ENCODE measurements at regions not wholly inside any gene's neighbourhood (a gene's known extent, or its start where the extent isn't known, plus 50 kb on each side); places are given as distances from the start of the nearest gene placed in this dataset.

DNA sequence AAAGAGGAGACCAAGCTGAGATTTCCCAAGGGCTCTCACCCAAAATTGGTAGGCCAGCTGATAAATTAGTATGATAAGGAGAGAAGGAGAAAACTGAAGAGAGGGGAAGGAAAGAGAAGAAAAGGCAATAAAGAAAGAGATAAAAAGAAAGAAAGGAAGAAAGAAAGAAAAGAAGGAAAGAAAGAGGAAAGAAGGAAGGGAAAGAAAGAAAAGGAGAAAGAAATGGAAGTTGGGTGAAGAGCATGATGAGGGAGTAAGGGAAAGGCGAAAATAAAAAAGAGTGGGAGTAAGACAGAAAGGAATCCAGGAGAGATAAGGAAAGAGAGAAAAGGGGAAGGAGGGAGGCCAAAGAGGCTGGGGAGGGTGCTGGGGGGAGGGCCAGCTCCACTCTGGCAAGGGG is 95.4 kb downstream of the MRM1 start:
- DNase-seq = no peak

DNA sequence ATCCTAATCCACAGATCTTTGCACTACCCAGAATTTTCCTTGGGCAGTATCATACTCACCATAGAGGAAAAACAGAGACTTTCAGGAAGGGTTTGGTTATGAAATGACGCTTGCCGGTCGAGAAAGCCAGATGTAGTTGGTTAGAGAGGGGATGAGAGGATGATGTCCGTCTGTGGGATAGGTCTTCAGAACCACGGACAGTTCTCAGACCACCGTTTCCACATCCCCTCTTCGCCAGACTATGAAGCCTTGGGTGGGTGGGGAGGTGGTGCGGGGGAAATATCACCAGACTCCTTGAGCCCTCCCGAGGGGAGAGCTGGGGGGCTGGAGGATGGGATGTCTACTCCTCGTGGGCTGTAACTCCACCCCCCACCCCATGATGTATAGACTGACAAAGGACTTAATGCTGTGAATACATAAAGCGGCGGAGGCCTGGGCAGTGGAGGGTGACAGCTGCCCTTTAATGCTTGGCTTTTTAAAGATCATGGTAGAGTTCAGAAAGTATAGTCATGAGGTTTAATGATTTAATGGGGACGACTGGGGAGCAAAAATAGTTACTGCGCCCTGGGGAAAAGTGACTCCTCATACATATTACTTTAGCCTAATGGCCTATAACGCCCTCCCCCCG is 96.6 kb downstream of the MRM1 start:
- no peak for DNase-seq

DNA sequence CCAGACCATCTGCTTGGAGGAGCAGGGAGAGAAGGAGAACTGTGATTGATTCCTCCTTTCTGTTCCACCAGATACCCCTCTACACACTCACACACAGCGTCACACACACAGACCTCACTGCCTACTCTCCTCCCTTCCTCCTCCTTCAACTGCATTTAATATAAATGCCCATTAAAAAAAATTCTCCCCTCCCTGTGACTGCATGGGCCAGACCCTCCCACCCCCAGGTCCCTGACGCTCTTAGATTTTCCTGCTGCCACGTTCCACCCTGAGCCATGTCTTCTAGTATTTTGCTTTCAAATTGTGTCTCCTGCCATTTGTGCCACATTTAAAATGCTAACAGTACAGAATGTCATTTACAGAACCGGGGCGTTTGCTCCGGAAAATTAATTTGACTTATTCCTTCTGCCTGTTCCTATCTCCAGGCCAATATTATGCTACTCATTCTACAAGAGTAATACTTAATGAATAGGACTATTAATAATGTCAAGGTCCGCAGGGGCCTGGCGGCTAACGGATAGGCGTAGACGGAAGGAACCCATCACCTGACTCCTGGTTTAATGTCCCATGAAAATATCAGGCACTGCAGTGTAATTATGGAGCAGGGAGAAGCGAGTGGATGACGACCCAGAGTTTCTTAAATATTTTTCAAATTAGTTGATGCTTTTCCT is 100.2 kb downstream of the MRM1 start:
- DNase-seq = no peak

DNA sequence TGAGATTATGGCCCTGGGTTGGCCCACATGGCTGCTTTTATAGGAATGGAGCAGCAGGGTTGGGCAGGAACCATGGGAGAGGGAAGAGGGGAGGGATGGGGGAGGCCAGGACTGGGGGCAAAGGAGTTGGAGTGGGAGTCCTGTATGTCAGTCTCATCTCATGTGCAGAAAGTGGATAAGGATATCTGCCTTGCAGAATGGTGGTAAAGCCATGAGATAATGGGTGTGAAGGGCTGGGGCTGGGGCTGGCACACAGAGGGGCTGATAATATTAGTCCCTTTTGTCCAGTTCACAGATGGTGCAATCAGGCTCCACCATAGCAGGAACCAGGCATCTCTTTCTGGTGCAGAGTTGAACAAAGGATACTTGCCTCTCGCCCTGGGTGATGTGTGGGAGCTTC is 101.3 kb downstream of the MRM1 start:
- no peak for DNase-seq

DNA sequence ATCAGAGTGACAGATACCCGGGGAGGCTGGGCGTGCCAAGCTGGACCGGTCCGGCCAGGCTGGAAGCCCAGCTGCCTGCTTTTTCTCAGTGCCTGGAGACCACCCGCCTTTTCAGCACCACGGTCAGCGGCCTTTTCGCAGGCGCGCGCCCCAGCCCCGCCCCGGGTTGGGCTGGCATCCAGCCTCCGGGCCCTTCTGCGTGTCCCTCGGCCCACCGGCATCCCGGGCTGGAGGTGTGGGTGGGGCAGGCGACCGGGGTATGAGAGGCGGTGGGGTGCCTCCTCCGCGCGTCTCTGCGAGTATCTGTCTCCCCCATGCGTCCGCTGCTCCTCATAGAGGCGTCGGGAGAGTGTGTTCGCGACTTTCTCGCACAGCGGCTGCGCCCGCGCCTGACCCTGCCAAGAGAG is 102.5 kb downstream of the MRM1 start:
- peak; percentile 58 for DNase-seq

DNA sequence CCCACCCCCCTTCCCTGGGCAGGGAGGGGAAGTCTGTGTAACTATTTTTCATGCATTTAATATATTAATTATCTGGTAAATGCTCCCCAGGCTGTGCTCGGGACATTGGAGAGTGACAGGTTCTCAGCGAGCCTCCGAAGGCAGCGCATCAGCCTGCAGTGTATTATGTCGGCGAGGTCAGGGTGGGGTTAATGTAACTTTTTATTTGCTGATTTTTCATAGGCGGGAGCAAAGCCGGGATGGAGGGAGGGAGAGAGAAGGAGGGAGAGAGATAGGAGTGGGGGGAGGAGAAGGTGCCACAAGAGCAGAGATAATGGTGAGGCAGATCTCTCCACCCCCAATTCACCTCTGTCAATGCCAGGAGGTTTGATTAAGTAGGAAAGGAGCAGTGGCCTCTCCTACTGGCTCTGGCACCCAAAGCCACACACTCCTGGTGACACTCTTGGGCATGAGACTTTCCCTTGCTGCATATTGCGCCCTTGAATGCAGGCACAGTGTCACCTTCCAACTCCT is 104.0 kb downstream of the MRM1 start:
- DNase-seq = no peak

DNA sequence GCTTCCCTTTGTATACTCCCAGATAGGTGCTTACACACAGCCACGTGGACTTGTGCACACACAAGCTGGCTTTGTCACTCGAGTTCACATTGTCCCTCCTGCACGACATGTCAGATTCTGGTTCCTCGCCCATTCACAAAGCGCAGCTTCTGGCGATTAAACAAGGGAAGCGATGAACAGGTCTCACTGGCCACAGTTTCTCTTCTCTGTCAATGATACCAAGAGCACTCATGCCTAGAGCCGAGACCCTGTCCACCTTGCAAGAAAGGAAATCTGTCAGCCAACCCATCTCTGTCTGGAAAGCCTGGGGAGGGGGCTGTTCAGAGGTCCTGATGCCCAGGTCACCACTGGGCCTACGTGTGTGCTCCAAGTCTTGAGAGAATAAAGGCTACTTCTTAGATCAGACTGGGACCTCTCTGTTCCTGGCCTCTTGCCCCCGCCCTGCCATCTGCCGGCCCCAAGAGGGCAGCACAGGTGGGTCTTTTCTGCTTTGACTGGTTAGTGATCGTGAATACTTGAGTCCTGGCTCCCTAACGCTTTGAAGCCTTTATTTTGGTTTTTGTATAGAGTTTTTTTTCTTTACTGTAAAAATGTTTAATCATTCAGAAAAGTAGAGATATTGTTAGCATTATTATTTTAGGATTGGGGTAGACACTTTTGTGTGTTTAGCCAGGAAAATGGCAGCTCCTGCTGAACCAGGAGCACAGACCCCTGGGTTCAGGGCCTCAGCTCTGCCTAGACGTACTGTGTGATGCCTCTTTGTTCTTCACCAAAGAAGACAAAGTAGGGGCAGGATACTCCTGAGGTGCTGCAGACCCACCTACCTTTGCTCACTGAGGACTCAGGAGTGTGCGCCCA is 104.7 kb downstream of the MRM1 start:
- DNase-seq = peak; percentile 53

DNA sequence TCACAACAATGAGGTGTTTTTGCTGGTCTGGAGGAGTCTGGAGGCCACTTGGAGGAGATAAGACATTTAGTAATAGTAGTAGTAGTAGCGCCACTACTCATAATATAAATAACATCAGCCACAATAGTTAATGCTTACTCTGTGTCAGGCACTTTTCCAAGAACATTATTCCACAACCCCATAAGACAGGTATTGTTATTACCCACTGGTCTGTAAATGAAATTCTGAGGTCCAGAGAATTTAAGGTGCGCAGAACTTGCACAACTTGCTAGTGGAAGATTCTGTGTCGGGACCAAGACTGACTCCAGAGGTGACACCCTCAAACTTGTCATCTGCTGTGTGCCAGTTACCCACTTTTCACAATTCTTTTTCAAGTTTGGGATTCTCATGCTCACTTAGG is 106.5 kb downstream of the MRM1 start:
- no peak for DNase-seq

DNA sequence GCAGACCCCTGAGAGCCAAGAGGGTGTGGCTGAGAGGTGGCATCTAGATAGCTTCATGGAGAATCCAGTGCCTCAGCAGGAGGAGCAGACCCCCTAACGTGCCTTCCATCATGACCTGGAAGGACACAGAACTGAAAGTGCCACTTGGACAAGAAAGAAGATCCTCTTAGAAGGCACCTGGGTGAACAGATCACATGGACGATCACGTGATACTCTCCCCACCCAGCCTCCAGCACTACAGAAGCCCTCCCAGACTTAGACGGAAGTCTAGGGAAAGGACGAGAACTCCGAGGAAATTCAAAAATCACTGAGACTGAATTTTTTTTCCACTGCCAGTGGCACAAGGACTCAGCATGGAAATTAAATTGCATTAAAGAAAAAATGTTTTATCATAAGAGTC is 113.4 kb downstream of the MRM1 start:
- no peak for DNase-seq

DNA sequence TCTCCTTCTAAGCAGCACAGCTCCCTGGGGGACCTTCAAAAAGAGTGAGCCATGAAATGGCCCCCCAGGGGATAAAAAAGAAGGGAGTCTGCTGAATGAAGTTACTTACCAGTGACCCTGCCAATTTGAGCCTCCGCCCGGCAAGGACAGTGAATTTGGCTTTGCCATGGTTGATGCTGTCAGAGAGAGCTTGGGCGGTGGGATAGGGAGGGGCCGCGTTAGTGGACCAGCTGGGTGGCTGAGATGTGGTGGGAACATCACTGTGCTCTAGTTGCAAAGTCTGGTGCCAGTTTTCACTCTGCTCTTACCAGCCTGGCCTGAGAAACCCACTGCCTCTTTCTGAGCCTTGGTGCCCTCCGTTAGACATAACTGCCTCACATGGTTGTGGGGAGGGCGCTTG is 114.6 kb downstream of the MRM1 start:
- no peak for DNase-seq

DNA sequence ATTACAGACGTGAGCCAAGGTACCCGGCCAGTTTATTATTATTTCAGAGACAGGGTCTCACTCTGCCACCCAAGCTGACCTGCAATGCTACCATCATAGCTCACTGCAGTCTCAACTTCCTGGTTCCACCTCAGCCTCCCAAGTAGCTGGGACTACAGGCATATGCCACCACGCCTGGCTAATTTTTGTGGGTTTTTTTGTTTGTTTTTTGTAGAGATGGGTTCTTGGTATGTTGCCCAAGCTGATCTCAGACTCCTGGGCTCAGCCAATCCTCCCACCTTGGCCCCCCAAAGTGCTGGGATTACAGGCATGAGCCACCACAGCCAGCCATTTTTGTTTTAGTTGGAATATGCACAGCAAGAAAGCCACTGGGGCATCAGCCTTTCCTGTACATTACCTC is 115.7 kb downstream of the MRM1 start:
- DNase-seq = no peak

DNA sequence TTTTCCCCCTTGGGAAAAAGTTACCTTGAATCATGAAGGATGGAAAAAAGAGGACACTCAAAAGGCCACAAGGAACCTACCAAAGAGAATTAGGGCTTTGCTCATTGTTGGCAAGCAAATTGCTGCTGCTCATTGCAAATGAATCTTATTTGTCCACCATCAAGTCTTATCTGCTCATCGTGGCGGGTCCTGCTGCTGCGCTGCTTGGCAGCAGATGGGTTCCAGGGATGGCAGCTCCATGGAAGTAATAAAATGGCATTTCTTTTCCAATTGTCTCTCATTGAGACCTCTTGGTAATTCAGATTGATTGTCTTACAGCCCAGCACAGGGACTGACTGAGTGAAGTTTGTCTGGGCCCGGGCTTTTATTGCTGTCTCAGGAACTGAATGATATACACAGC is 118.7 kb downstream of the MRM1 start:
- no peak for DNase-seq

DNA sequence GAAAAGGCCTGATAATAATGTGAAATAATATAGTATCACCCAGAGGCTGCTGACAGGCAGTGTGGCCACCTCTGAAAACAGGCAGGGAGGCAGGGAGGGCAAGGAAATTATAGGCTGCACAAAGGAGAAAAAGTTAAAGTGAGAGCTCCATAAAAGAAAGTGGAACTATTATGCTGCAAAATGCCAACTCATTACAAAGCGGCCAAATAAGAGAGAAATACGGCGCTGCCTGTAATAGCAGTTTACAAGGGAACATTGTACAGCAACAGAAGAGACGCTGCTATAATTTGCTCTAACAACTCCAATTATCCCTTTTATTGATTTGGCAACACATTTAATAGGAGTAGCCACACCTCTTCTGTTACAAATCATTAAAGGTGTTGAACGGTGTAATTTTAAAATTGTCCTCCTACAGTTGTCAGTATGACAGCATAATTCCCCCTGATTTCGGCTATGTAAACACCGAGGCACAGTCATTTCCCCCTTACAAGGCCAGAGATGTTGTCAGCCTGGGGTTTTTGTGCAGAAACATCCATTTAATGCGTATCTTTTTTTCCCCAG is 120.3 kb downstream of the MRM1 start:
- DNase-seq = no peak

DNA sequence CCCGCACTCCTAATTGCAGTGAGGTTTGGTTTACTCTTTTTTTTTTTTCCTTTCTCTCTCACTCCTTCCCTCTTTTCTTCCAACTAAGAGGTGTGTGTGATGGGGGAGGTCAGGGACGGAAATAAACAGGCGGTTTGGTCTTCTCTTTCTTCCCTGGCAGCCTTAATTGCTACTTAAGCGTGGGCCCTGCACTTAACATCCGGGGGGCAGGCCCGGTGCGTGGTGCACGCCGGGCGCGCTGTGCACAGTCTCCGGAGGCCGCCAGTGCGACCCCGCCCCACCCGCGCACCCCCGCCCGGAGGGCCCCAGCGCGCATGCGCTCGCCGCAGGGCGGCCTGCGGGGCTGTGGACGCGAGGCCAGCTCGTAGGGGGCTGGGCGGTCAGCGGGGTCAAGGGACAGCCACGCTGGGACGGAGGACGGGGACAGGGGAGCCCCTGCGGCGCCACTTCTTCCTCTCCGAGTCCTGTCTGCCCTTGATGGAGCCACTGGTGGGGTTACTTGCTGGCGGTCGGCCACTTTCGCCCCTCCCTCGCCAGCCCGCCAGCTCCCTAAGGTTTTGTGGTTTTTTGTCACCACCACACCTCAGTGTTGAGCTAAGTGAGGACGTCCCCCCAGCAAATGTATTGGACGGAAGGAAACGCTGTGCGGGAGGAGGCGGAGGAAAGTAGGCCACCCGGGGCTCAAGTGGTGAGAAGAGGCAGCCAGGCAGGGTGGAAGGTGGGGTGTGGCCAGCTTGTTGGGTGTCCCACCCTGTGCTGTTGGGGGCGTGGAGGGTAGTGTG is 120.9 kb downstream of the MRM1 start:
- DNase-seq = peak; percentile 82

DNA sequence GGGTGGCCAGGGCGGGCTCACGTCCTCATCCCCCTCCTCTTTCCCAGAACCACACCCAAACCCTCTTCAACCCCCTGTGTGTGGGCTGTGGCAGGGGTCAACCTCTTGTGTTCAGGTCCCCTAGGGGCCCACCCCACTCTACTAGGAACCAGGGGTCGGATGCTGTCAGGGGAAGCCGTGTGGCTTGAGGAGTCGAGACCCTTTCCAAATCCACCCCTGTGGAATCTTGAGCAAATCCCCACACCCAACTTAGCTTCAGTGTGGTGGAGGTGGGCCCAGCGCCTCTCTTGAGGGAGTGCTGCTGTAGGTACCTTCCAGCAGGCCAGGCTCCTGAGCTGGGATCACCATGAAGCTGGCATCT is 121.5 kb downstream of the MRM1 start:
- no peak for DNase-seq

DNA sequence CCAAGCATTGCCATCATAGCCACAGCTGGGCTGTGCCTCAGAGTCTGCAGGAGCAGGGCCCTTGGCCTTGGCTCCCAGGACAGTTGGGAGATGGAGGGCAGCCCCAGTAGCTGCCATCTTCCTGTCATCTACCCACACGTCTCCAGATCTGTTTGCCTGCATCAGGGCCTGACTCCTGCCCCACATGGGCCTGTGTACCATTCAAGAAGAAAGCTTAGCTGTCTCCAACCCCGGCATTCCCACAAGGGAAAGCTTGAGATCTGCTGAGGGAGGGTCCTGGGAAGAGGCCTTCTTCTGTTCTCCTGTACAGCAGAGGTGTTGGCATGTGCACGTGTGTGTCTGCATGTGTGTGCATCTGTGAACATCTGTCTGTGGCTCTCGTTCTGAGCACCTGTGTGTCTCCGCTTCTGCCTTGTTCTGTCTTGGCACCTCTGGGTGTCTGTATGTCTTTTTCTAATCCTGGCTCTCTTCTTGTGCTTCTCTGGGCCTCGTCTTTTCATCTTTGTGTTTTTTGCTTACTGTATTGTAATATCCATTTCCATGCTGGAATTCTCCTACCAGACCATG is 122.2 kb downstream of the MRM1 start:
- no peak for DNase-seq

DNA sequence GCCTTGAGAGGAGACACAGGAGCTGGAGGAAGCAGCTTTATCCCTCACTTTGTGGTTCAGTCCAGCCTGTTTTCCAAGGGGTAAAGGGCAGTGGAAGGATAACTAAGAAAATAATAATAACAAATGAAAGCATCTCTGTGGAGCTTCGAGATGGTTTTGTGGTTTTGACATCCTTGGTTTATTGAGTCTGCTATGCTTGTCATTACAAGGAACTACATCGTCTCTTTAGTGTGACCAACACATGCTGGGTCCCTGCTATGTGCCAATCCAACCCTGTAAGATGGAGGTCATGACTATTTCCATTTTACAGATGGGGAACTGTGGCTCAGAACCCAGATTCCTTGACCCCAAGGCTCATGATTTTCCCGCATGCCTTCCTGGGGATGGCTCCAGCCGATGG is 124.8 kb downstream of the MRM1 start:
- DNase-seq = no peak

DNA sequence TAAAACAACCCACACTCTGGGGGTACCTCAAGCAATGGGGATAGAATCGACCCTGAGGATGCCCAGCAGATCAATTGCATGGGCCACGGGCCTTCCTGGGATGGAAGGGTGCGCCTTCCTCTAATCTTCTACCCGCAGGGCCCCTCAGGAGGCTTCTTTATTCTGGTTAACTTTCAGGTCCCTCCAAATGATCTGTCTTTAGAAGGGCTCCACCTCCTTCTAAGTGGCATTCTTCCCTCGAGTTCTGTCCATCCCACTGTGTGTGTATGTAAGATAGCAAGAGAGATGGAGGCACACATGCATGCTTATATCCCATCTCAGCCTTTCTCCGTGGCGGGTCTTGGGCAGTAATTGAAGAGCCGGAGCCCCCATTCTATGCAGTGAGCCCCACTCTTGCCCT is 125.7 kb downstream of the MRM1 start:
- no peak for DNase-seq

DNA sequence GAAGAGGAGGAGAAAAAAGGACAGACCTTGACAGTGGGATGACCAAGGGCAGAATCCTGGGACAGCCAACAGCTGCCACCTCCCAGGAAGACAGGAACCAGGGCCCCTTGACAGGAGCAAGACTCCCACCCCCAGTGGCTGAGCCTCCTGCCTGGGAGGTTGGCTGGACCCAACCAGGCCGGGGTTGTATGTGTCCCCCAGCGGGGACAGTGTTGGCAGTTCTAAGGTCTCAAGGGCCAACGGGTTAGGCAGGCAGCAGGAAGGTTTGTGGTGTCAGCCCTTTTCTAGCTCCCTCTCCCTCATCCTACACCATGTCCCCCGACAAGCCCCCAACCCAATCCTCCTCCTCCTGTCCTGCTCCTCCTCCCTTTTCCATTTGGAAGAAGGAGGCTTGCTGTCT is 126.2 kb downstream of the MRM1 start:
- no peak for DNase-seq

DNA sequence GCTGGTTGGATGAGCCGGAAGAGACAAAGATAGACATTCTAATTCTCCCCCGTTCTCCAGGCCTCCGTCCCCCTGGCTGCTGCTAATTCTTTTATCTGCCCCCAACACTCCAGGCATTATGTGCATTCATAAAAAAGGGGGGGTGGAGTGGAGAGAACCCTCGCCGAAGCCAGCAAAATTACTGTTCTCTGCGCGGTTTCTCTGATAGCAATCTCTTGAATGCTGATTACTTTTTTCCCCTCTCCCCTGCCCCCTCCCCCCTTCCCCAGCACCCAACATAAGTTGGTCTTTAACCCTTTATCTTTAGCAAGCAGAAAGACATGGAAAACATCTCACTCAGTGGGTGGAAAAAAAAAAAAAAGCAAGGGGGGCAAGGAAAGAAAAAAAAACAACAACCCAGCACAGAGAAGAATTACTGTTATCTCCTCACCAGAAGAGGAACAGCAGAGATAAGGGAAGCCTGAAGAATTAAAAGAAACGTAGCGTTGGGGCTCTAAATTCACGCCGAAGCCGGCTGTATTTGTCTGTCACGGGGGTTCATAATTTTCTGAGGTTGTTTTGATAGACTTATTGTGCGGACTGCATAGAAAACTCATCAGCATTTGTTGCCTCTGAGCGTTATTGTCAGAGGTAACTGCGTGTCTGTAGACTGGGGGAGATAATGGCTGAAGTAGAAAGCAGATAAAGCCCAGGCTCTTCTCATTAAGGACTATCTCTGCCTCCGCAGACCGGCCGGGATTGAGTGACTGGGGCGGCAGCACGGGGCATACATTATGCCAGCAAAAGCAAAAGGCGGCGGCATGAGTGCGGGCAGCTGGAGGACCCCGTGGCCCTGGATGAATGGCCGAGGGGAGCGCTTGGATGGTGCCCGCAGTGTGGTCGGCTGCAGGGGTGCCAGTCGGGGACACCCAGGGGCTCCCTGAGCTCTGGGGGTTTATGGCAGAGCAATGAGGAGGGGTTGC is 126.9 kb downstream of the MRM1 start:
- no peak for DNase-seq

DNA sequence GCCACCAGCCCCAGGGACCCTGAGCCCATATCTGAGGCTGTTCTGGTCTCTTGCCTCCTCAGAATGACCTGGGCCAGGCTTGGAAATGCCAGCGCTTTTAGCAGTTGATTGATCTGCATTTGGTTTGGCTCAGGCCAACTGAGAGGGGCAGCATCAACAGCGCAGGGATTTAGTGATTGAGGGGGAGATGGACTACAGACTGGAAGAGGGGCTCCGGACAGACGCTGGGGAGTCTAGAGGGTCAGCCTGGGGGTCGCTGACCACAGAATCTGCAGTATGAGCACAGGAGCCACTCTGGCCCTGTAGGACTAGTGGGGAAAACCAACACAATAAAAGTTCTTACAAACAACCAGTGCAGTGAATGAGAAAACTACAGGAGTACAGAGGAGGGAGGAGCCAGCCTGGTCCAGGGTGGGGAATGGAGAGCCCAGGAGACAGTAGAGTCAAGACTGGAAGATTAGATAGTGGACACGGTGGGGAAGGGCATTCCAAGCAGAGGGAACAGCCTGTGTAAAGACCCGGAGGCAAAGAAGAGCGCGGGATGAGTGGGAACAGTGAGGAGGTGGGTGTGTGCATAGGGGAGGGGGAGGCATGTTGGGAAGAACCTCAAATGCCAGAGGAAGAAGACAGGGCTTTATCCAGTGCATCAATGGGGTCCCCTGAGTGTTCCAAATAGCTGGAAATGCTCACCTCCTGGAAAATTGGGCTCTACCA is 128.9 kb downstream of the MRM1 start:
- DNase-seq = no peak

All from activated T-cell treated with anti-CD3 and anti-CD28 coated beads, Interleukin-2, amount 50 U/mL, for 1 hour (primary cell).